ENCODE measurements at regions not wholly inside any gene's neighbourhood (a gene's known extent, or its start where the extent isn't known, plus 50 kb on each side); places are given as distances from the start of the nearest gene placed in this dataset.
"Not testable (repeated sequence)": the region's sequence is repeated elsewhere in the genome, so short reads cannot be mapped to it uniquely, and the experiment has no call there.

GRCh38 chr1:206273104-206273503, 69.8 kb downstream of the SRGAP2 start:
- TF ChIP-seq CTCF (conservative IDR thresholded peaks at IDR 0.05; ENCODE audit: low read depth in 2 of 2); POLR2AphosphoS5 (IDR thresholded peaks at IDR 0.05; ENCODE audit: low read depth); CREB1 (CRISPR knock-in tag; IDR thresholded peaks at IDR 0.05; ENCODE audit: low read depth); EZH2phosphoT487 (IDR thresholded peaks at IDR 0.05; ENCODE audit: unreplicated experiment); REST (IDR thresholded peaks at IDR 0.05; ENCODE audit: unreplicated experiment): not testable (repeated sequence)

Measured in GM23338 (cell line).